ENCODE measurements at regions not wholly inside any gene's neighbourhood (a gene's known extent, or its start where the extent isn't known, plus 50 kb on each side); places are given as distances from the start of the nearest gene placed in this dataset.

GRCh38 chr22:49197986-49198704, 629.5 kb downstream of the BRD1 start:
- no peak for DNase-seq

DNA sequence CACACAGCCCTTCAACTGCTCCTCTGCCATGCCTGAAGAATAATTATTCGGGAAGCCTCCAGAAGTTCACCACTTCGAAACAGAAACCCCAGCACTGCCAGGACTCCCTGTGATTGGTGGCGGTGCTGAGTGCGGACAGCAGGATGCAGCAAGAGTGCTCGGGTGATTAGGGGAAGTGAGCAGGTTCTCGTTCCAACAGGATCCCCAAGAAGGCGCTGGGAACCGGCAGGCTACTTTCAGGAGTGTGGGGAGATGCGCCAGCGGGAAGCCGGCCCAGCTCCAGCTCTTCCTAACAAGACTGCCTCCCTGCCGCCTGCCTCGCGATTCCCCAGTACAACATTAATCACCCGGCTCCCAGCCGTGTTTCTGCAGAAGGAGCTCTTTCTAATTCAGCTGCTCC, 630.2 kb downstream of the BRD1 start:
- no peak for DNase-seq

DNA sequence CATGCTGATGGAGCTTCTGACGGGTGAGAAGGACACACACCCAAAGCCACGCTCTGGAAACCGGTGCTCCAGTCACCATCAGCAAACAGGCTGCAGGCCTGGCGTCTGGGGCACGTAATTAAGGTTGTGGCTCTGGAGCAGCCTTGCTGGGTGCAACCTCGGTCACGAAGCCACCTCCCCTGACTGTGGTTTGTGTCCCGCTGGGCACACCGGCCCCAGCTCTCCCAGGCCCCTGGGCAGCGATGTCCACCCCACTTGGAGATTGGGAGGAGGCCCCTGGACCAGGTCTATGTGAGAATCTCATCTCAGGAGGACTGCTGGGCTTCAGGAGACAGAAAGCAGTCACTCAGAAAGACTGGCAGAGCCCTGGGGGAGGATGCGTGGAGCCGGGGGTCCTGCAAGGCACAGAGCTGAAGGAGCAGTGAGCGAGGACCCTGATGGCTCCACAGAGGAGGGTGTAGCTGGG, 631.6 kb downstream of the BRD1 start:
- DNase-seq: no peak

DNA sequence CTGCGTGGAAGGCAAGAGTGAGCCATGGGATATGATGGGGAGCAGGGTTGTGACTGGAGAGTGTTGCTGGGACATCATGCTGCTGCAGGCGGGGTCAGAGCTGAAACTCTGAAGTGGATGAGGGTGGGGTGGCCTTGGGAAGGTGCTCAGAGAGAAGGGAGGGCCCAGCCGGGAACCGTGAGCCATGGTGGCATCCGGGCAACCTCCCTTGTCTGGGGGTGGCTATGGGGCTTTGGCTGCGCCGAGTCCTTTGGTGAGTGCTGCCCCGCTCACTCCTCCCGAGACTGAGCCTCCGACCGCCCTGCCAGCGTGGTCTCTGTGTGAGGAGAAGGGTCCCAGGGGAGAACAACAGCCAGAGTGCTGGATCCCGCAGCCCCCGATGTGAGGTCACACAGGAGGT, 632.0 kb downstream of the BRD1 start:
- DNase-seq: no peak

DNA sequence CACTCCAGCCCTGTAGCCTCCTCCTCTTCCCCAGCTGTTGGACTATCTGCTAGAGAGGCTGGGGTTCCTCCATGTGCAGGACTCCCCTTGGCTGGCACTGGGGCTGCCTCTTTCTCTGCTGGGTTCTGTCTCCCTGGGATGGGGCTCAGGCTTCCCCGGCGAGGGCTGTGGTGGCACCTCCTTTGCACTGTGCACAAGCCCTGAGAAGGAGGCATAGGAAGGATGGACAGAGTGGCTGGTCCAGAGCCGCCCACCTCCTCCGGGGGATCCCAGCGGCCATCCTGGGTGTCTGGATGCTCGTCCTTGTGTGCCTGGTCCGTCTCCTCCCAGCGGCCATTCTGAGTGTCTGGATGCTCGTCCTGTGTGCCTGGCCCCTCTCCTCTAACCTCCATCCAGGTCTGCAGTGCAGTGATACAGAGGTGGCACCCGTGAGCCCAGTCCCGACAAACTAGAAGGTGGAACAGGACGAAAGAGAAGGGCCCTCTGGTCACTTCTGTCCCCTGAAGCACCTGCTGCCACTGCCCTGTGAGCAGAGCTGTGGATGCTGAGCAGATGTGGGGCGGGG, 633.7 kb downstream of the BRD1 start:
- no peak for DNase-seq

GRCh38 chr22:49193348-49193747, 634.3 kb downstream of the BRD1 start:
- DNase-seq: no peak

DNA sequence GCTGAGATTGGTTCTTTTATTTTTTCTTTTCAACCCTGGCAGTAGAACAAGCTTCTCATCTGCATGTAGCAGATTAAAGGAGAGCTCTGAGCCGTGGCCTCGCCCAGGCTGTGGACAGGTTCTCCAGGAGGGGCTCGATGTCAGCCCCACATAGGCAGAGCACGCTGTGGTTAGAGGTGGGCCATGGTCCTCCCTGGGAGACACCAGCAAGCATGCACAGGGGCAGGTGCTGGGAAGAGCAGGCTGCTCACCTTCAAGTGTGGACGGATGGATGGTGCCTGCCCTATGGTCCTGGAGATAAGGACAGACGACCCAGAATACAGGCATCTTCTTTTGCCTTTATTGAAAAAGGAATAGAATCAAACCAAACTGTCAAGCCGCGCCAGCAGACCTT, 634.8 kb downstream of the BRD1 start:
- DNase-seq: no peak

DNA sequence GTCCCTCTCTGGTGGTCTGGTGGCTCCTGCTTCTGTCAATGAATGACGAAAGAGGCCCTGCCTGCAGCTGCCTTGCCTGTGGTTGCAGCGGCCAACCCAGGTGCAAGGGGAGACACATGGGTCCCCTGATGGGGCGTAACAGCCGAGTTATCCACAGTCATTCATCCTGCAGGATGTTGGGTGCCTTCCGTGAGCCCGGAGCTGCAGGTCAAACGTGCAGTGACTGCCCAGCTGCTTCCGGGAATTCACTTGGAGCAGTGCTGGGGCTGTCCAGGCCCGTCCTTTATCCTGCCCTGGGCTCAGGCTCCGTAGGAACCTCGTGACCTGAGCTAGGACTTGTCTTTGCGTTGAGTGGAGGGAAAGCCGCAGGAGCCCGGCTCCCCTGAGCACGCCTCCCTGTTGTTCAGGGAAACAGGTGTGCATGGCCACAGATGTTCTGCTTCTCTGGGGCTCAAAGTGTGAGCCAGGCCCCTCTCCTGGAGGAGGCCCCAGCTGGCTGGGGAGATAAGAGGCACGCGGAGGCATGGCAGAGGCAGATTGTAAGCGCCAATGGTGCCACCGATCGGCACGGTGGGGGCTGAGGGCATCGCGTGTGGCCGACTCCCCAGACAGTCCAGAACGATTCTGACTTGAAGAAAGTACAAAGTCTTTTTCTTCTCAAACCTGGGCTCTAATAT, 635.4 kb downstream of the BRD1 start:
- DNase-seq: no peak

DNA sequence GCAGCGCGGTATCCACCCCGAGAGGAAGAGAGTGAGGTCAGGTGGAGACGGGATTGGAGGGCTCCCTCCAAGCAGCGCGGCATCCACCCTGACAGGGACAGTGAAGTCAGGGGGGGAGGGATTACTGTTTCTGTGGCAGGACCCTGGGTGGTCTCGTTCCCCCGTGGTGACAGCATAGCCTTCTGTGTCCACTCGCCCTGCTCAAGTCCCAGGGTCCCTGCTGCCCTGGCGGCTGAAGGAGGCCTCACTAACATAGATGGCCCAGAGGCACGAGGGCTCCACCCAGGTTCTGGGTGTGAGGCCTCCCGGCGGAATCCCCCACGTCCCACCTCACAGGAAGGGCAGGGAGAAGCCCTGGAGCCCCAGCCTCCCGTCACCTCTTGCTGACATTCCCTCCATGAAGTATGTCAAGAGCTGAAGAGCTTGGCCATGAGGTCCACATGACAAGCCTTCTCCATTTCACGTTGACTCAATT, 636.1 kb downstream of the BRD1 start:
- no peak for DNase-seq

- DNase-seq: no peak
Measured at GRCh38 chr22:49190816-49191505, 636.7 kb downstream of the BRD1 start.

- DNase-seq: no peak
Measured at GRCh38 chr22:49189871-49190270, 637.8 kb downstream of the BRD1 start.

DNA sequence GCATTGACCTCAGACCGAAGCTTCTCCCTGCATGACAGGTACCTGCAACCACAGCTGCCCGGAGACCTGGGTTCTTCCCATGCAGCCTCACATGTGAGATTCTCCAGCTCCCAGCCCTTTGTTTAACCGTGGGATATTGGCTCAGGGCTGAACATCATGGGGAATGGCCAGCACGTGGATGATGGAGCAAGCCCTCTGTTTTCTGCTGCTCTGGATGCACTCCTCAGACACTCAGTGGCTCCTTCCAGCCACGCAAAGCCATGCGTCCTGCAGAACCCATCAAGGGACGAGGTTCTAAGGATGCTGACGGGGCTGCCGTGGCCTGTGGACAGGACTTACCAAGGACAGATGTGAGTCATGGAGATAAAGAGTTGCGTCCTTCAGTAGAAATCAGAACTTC, 639.1 kb downstream of the BRD1 start:
- DNase-seq: no peak

DNA sequence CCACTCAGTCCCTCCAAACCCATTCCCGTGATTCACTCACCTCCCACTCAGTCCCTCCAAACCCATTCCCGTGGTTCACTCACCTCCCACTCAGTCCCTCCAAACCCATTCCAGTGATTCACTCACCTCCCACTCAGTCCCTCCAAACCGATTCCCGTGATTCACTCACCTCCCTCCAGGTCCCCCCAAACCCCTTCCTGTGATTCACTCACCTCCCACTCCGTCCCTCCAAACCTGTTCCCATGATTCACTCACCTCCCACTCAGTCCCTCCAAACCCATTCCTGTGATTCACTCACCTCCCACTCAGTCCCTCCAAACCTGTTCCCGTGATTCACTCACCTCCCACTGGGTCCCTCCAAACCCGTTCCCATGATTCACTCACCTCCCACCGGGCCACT, 639.6 kb downstream of the BRD1 start:
- no peak for DNase-seq

DNA sequence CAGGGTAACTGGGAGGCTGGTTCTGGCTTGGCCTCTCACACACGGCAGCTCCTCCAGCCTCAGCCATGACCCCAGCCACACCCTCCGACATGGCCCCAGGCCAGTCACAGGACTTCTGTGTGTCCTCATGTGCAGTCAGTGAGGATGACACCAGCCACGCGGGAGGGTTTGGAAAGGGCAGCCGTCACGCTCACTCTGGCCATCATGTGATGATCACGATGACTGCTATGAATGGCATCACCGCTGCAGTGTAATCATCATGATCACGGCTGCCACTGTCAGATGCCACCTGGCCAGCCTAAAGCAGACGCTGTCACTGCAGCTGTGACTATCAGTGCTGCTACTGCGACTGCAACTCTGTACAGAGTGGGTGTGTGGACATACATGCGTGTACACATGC, 640.9 kb downstream of the BRD1 start:
- no peak for DNase-seq

GRCh38 chr22:49186293-49186692, 641.4 kb downstream of the BRD1 start:
- no peak for DNase-seq

DNA sequence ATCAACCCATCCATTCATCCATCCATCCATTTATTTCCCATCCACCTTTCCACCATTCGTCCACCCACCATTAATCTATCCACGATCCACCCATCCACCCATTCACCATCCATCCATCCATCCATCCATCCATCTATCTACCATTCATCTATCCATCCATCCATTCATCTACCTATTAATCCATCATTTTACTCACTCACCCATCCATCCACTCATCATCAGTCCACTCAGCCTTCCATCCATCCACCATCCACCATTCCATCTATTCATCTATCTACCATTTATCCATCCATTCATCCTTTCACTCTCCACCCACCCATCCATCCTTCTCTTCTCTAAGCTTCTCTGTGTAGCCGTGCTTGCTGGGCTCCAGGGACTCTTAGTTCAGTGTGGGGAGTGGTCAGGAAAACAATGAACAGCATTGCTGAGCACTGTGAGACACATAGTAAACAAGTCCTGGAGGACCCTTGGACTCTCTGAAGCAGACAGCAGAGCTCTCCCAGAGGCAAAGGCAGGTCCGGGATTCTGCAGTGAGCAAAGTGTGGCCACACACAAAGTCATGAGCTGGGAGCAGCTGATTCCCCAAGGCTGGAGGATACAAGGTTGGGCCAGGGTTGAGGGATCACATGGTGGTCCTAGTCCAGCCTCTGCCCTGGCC, 642.2 kb downstream of the BRD1 start:
- no peak for DNase-seq

GRCh38 chr22:49184736-49185135, 642.9 kb downstream of the BRD1 start:
- DNase-seq: no peak

DNA sequence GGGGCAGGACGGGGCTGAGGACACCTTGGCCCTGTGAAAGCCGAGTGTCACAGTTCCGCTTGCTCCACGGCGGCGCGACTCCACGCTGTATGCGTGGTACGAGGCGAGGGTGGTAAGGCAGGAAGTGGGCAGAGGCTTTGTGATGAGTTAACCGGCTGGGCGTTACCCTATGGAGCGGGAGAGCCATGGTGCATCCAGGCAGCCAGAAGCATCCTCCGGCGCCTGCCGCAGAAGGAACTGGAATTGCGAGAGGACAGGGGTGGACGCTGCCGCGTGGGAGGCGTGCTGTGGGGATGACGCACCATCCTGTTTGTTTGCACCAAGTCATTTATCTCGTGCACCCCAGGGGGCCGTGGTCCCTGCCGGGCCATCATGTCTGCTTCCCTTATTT, 643.9 kb downstream of the BRD1 start:
- DNase-seq: no peak

GRCh38 chr22:49183208-49183825, 644.4 kb downstream of the BRD1 start:
- DNase-seq: no peak

DNA sequence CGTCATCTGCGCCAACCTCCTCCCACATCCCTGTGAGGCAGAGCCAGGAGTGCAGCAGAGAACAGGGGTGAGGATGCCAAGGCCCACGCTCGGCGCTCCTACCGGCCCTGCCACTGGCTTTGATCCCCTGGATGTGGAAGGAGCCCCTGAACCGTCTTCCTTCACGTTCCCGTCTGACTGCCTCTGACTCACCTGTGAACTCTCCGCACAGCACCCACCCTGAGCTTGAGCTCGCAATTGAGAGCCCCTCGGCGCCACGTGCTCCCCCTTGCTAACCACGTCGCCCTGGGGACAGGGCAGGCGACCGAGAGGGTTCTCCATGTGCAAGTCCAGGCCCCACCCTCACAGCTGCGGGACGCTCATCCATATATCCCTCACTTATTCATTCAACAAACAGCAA, 645.3 kb downstream of the BRD1 start:
- no peak for DNase-seq

GRCh38 chr22:49181942-49182341, 645.7 kb downstream of the BRD1 start:
- DNase-seq: no peak

- no peak for DNase-seq
Measured at GRCh38 chr22:49181431-49181830, 646.2 kb downstream of the BRD1 start.

DNA sequence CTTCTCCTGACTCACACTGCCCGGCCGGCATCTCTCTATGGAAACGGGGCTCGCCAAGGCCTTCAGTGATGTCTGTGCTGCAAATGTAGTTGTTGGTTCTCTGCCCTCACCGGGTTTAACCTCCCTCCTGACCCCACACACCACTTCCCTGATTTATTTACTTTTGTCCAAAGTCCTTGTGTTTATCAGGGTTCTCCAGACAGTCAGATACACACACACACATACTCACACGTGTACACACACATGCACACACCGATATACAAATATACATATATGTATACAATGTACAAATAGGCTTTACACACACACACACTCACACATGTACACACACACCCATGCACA, 647.0 kb downstream of the BRD1 start:
- DNase-seq: no peak

All from bone marrow (tissue), 2 donors.